Tibial artery (tissue), 4 donors: ENCODE measurements at regions not wholly inside any gene's neighbourhood (a gene's known extent, or its start where the extent isn't known, plus 50 kb on each side); places are given as distances from the start of the nearest gene placed in this dataset.
A peak's percentile ranks its signal among the peaks of the same experiment; 100 is the strongest.

Source experiments
- DNase-seq, 2 donors: peaks; one replicate each; pipeline ENCODE4 v3.0.0-alpha.2; 2019
- H3K27ac ChIP-seq, 2 donors: fragments of 200-600 bp; sonication (generic) in 1 of 2; 1 replicate in 1 of 2; 2 replicates in 1 of 2; pipeline ENCODE4 v1.5.1; 2018 to 2019; ENCODE audit warnings: mild to moderate bottlenecking in 1 of 2
- H3K27me3 ChIP-seq, 2 donors: fragments of 200-600 bp; sonication (generic) in 1 of 2; one replicate each; pipeline versions ENCODE4 v1.5.1 to v1.6.0; 2016 to 2019
- H3K36me3 ChIP-seq, 3 donors: fragments of 200-600 bp; sonication (generic) in 2 of 3; one replicate each; pipeline ENCODE4 v1.5.1; 2016 to 2019; ENCODE audit warnings: mild to moderate bottlenecking in 2 of 3
- H3K4me1 ChIP-seq, 4 donors: fragments of 200-600 bp; sonication (generic) in 2 of 4; 1 replicate in 3 of 4; 2 replicates in 1 of 4; pipeline ENCODE4 v1.5.1; 2016 to 2019
- H3K4me3 ChIP-seq, 2 donors: fragments of 200-600 bp; sonication (generic) in 1 of 2; 1 replicate in 1 of 2; 2 replicates in 1 of 2; pipeline ENCODE4 v1.5.1; 2018 to 2019; ENCODE audit warnings: mild to moderate bottlenecking in 2 of 2
- H3K9me3 ChIP-seq, 3 donors: fragments of 200-600 bp; sonication (generic) in 1 of 3; one replicate each; pipeline ENCODE4 v1.5.1; 2016 to 2019
- intact Hi-C: fragments of 100-400 bp; cut with DNase I; formaldehyde crosslinking; loops from one replicate; pipeline ENCODE4 v1.15.0; 2023; ENCODE audit warnings: low total_unique reads
- TF ChIP-seq, protein P1 (sequence below), 2 experiments: fragments of 200-600 bp in 1 of 2; fragments of 450-650 bp in 1 of 2; IDR thresholded peaks; one replicate each; pipeline ENCODE4 v1.5.1; 2017 to 2019; ENCODE audit warnings: antibody characterized with exemption in 2 of 2, mild to moderate bottlenecking in 1 of 2, moderate library complexity in 1 of 2

DNA sequence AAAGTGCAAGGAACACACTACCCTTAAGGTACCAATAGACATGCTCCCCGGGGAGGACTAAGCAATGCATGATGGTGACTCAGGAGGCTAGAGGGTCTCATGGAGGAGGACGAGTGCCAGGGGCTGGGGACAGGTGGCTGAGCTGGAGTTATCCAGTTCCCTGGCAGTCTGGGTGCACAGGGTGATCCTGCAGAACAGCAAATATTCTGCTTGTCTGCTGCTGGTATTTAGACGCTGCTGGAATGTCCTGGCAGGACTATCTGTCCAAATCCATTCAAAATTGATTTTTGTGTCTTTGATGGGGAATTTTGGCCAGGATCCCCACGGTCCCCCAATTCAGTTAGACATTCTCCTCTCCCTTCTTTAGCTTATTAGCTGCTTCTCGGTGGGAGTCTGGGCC, 138.7 kb downstream of the C12orf75 start:
- Histone ChIP-seq H3K36me3 (no peaks in the 10 kb centered on the region), H3K27me3 (no peaks in the 10 kb centered on the region), H3K9me3 (no peaks in the 10 kb centered on the region), H3K4me3 (no peak overlapping the region), H3K27ac (peak overlapping the region; percentile 14 to 19), H3K4me1 (peaks cover 0 to 32% (median 9%) of the 10 kb centered on the region in 4 donors)
- intact Hi-C loops = no loop called here
- TF ChIP-seq, protein P1, sequence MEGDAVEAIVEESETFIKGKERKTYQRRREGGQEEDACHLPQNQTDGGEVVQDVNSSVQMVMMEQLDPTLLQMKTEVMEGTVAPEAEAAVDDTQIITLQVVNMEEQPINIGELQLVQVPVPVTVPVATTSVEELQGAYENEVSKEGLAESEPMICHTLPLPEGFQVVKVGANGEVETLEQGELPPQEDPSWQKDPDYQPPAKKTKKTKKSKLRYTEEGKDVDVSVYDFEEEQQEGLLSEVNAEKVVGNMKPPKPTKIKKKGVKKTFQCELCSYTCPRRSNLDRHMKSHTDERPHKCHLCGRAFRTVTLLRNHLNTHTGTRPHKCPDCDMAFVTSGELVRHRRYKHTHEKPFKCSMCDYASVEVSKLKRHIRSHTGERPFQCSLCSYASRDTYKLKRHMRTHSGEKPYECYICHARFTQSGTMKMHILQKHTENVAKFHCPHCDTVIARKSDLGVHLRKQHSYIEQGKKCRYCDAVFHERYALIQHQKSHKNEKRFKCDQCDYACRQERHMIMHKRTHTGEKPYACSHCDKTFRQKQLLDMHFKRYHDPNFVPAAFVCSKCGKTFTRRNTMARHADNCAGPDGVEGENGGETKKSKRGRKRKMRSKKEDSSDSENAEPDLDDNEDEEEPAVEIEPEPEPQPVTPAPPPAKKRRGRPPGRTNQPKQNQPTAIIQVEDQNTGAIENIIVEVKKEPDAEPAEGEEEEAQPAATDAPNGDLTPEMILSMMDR (IDR thresholded peaks at IDR 0.05) = no peak
- no peak for DNase-seq

DNA sequence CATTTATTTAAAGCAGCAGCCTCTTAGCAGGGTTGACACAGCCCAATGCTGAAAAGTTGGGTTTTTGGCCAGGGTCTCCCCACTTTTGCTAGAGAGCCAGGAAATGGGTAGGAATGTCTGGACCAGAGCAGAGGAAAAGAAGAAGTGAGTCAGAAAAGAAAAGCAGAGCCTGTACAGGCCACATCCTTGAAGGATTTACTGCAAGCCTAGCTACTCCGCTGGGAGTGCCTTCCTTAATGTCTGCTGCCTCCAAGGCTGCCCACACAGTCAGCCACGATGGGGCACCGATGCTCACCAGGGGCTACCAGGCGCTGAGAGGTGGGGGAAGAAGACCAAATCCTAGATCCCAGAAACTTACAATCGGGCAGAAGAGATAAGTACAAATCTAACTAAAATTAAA, 139.2 kb downstream of the C12orf75 start:
- peak overlapping the region; percentile 14 to 19 for H3K27ac ChIP-seq
- DNase-seq = no peak
- H3K4me1 ChIP-seq = peaks cover 0 to 32% (median 9%) of the 10 kb centered on the region in 4 donors
- no peaks in the 10 kb centered on the region for H3K36me3 ChIP-seq
- no peak overlapping the region for H3K4me3 ChIP-seq
- no peaks in the 10 kb centered on the region for H3K9me3 ChIP-seq
- TF ChIP-seq, protein P1 (IDR thresholded peaks at IDR 0.05) = no peak
- H3K27me3 ChIP-seq = no peaks in the 10 kb centered on the region
- intact Hi-C loops = no loop called here

DNA sequence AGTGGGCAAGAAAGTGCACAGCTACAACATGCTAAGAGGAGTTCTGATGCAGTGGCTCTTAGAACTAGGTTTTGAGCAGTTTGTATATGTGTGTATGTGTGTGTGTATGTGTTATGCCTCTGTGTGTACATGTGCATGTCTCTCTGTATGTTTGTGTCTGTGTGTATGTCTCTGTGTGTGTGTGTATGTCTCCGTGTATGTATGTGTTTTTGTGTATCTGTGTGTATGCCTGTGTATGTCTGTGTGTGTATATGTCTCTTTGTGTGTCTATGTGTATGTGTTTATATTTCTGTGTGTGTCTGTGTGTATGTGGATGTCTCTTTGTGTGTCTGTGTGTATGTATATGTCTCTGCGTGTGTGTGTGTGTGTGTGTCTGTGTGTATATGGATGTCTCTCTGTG, 139.6 kb downstream of the C12orf75 start:
- intact Hi-C loops = no loop called here
- H3K4me1 ChIP-seq = peaks cover 0 to 32% (median 9%) of the 10 kb centered on the region in 4 donors
- H3K4me3 ChIP-seq = no peak overlapping the region
- no peaks in the 10 kb centered on the region for H3K9me3 ChIP-seq
- peak overlapping the region; percentile 14 to 19 for H3K27ac ChIP-seq
- DNase-seq = no peak
- H3K27me3 ChIP-seq = no peaks in the 10 kb centered on the region
- TF ChIP-seq, protein P1 (IDR thresholded peaks at IDR 0.05) = no peak
- no peaks in the 10 kb centered on the region for H3K36me3 ChIP-seq

DNA sequence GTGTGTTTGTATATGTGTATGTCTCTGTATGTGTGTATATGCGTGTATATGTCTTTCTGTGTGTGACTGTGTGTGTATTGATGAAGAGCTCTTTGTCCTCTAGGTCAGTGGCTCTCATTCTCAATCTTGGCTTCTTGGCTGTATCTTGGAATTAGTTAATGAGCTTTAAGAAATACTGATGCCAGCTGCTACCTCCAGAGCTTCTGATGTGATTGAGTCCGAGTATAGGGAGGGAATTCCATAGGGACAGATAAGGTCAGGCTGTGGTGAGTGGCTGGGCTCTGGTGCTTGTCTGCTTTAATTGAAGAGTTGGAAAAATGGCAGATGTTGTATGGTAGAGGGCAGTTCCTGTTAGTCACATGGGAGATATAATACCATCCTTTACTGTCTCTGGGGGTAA, 140.1 kb downstream of the C12orf75 start:
- no peak overlapping the region for H3K4me3 ChIP-seq
- intact Hi-C loops = no loop called here
- H3K27ac ChIP-seq = no peak overlapping the region
- peaks cover 0 to 32% (median 9%) of the 10 kb centered on the region in 4 donors for H3K4me1 ChIP-seq
- TF ChIP-seq, protein P1 (IDR thresholded peaks at IDR 0.05) = no peak
- H3K27me3 ChIP-seq = no peaks in the 10 kb centered on the region
- DNase-seq = no peak
- no peaks in the 10 kb centered on the region for H3K36me3 ChIP-seq
- H3K9me3 ChIP-seq = no peaks in the 10 kb centered on the region

DNA sequence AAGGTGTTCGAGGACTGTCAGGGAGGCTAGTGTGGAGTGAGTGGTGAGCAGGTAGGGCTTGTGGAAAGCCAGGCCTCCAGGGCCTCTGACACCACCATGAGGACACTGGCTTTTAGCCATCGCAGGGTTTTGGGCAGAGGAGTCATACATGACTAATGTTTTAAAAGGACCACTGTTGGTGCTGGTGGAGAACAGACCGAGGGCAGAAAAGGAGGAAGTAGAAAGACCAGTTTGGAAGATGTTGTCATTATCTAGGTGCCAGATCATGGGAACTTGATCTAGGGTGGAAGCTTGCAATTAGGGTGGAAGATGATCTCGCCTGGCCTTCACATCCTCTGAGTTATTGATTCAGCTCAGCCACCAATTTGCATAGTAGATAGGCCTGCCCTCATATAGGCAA, 144.2 kb downstream of the C12orf75 start:
- DNase-seq = no peak
- TF ChIP-seq, protein P1 (IDR thresholded peaks at IDR 0.05) = no peak
- Histone ChIP-seq H3K27ac (no peak overlapping the region), H3K4me1 (peaks cover 0 to 4% (median under 1%) of the 10 kb centered on the region in 4 donors), H3K4me3 (no peak overlapping the region), H3K36me3 (no peaks in the 10 kb centered on the region), H3K27me3 (no peaks in the 10 kb centered on the region), H3K9me3 (no peaks in the 10 kb centered on the region)
- intact Hi-C loops = no loop called here

DNA sequence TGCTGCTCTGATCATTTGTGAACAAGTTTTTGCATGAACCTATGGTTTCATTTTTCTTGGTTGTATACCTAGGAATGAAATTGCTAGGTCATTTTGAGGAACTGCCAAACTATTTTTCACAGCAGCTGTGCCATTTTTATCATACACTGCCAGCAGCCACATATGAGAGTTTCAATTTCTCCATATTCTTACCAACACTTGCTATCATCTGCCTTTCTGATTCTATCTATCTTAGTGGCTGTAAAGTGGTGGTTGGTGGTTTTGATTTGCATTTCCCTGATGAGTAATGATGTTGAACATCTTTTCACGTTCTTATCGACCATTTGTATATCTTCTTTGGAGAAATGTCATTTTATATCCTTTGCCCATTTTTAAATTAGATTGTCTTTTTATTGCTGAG, 146.1 kb downstream of the C12orf75 start:
- TF ChIP-seq, protein P1 (IDR thresholded peaks at IDR 0.05) = no peak
- no peaks in the 10 kb centered on the region for H3K4me1 ChIP-seq
- H3K36me3 ChIP-seq = no peaks in the 10 kb centered on the region
- DNase-seq = no peak
- no peaks in the 10 kb centered on the region for H3K27me3 ChIP-seq
- intact Hi-C loops = no loop called here
- H3K9me3 ChIP-seq = no peaks in the 10 kb centered on the region
- H3K4me3 ChIP-seq = no peak overlapping the region
- H3K27ac ChIP-seq = no peak overlapping the region
